CD4-positive, alpha-beta T cell treated with Interleukin-10 for 1 hour (primary cell): ENCODE measurements at regions not wholly inside any gene's neighbourhood (a gene's known extent, or its start where the extent isn't known, plus 50 kb on each side); places are given as distances from the start of the nearest gene placed in this dataset.

Experiments
- DNase-seq: peaks from one replicate; pipeline ENCODE4 v3.0.0-alpha.2; 2020

GRCh38 chr2:185990861-185991525 is 252.4 kb downstream of the FSIP2 start:
- no peak for DNase-seq

- no peak for DNase-seq
Observed at GRCh38 chr2:185998562-185999070, 260.0 kb downstream of the FSIP2 start.

- no peak for DNase-seq
Observed at GRCh38 chr2:186009341-186009740, 270.7 kb downstream of the FSIP2 start.

GRCh38 chr2:186017278-186017677 is 278.7 kb downstream of the FSIP2 start:
- DNase-seq = no peak

GRCh38 chr2:186024921-186025320 is 286.3 kb downstream of the FSIP2 start:
- DNase-seq = no peak

- no peak for DNase-seq
Observed at GRCh38 chr2:186027922-186028321, 289.3 kb downstream of the FSIP2 start.

GRCh38 chr2:186031229-186031628 is 292.6 kb downstream of the FSIP2 start:
- no peak for DNase-seq

GRCh38 chr2:186032102-186032738 is 293.6 kb downstream of the FSIP2 start:
- DNase-seq = no peak

- no peak for DNase-seq
Observed at GRCh38 chr2:186032930-186033329, 294.3 kb downstream of the FSIP2 start.

- DNase-seq = no peak
Observed at GRCh38 chr2:186033541-186033940, 294.9 kb downstream of the FSIP2 start.

GRCh38 chr2:186036862-186037449 is 298.4 kb downstream of the FSIP2 start:
- no peak for DNase-seq

GRCh38 chr2:186042207-186043028 is 303.8 kb downstream of the FSIP2 start:
- DNase-seq = no peak

- DNase-seq = no peak
Observed at GRCh38 chr2:186044761-186045160, 306.2 kb downstream of the FSIP2 start.

- DNase-seq = no peak
Observed at GRCh38 chr2:186052930-186053329, 314.3 kb downstream of the FSIP2 start.

- no peak for DNase-seq
Observed at GRCh38 chr2:186058614-186059013, 320.0 kb downstream of the FSIP2 start.

GRCh38 chr2:186059096-186059495 is 320.5 kb downstream of the FSIP2 start:
- DNase-seq = no peak

GRCh38 chr2:186060744-186061440 is 322.3 kb downstream of the FSIP2 start:
- no peak for DNase-seq

- DNase-seq = no peak
Observed at GRCh38 chr2:186064507-186064906, 325.9 kb downstream of the FSIP2 start.

- no peak for DNase-seq
Observed at GRCh38 chr2:186065491-186065890, 326.9 kb downstream of the FSIP2 start.

GRCh38 chr2:186068139-186068801 is 329.7 kb downstream of the FSIP2 start:
- no peak for DNase-seq

- DNase-seq = no peak
Observed at GRCh38 chr2:186069676-186070075, 331.1 kb downstream of the FSIP2 start.

GRCh38 chr2:186085226-186085625 is 346.6 kb downstream of the FSIP2 start:
- DNase-seq = no peak
